GM18502 (cell line): ENCODE measurements at regions not wholly inside any gene's neighbourhood (a gene's known extent, or its start where the extent isn't known, plus 50 kb on each side); places are given as distances from the start of the nearest gene placed in this dataset.
"Not testable (repeated sequence)": the region's sequence is repeated elsewhere in the genome, so short reads cannot be mapped to it uniquely, and the experiment has no call there.

Experiments
- ATAC-seq: cut with Tn5 transposase; IDR thresholded peaks from one replicate; pipeline ENCODE4 v1.9.1; 2021; ENCODE audit warnings: mild to moderate bottlenecking; ENCODE audit not compliant: unreplicated experiment, poor library complexity

DNA sequence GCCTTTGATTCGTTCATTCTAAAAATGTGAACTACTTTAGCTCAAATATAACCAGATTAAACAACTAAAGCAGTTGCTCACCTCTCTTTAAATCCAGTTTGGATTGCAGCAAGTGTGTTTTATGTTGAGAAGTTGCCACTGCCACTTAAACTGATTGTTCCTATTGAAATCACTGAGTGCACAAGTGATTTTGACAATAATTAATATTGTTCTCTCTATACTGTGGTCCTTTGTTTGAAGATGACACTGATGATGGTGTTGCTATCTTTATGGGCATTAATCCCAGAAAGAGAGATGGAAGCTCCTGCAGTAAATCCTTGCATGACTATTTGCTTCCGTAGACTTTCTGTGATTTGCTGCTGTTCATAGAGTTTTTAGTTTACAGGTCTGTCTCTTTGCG lies 251.4 kb upstream of the ZEB2 start:
- no peak for ATAC-seq

DNA sequence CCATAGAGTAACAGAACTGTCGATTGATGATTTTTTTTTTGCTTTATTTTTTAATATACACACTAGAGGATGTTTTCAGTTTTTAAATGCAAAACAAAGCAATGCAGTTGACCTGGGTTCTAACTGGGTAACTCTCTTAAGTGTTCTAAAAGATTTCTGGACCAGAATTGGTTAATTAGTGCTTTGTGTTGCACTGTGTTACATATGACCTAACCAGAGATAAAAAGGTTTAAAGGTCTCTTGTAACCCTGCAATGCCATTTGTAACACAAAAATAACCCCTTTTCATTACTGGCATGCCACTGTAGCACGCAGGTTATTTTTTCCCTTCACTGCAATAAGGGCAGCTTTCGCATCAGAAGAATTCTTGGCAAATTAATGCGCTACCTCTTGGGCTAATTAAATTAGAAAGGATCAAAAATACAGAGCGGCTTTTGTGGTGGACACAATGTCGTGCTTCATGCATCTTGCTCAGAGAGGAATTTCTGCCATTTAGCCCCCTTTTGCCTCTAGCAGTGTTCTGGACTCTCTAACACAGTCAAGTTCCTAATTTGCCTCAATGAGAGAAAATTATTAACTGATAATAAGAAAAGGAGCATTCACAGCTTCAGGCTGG lies 250.8 kb upstream of the ZEB2 start:
- no peak for ATAC-seq

DNA sequence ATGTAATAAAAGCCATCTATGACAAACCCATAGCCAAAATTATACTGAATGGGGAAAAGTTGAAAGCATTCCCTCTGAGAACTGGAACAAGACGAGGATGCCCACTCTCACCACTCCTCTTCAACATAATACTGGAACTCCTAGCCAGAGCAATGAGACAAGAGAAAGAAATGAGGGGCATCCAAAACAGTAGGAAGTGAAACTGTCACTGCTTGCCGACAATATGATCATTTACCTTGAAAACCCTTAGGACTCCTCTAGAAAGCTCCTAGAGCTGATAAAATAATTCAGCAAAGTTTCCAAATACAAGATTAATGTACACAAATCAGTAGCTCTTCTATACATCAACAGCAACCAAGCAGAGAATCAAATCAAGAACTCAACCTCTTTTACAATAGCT lies 241.0 kb upstream of the ZEB2 start:
- not testable (repeated sequence) for ATAC-seq

DNA sequence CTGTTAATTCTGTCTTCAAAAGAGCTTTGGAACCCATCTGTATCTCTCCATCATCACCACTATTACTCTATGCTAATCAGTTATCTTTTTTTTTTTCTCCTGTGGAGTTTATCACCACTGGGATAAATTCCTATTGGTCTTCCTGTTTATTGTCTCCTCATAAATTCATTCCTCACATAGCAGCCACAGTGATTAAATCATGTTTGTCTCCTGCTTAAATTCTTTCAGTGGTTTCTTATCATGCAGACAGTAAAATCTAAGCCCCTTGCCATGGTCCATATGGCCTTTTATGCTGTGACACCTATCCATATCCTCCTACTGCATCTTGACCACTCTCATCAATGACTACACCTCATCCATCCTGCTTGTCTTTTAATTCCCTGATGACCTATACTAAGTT lies 239.8 kb upstream of the ZEB2 start:
- no peak for ATAC-seq

DNA sequence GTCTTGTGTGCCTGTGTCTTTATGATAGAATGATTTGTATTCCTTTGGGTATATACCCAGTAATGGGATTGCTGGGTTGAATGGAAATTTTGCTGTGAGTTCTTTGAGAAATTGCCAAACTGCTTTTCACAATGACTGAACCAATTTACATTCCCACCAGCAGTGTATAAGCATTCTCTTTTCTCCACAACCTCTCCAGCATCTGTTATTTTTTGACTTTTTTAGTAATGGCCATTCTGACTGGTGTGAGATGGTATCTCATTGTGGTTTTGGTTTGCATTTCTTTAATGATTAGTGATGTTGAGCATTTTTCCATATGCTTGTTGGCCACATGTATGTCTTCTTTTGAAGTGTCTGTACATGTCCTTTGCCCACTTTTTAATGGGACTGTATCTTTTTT lies 238.3 kb upstream of the ZEB2 start:
- ATAC-seq = not testable (repeated sequence)

DNA sequence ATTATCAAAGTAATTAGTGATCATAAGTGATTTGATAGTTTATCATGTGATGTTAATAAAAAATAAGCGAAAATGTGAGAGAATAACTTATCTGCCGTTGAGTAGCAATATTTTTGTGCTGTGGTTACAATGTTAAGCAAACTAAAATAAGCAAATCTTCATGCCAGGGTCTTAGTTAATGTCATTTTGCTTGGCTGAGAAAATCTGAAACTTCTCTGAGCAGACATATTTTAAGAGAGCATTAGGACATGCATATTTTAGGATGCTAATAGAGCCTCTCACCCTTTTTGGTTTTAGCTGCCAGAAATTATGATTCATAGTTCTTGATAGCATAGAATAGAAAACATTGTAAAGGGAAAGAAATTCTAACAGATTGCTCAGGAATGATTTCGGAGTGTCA lies 233.5 kb upstream of the ZEB2 start:
- ATAC-seq = no peak

DNA sequence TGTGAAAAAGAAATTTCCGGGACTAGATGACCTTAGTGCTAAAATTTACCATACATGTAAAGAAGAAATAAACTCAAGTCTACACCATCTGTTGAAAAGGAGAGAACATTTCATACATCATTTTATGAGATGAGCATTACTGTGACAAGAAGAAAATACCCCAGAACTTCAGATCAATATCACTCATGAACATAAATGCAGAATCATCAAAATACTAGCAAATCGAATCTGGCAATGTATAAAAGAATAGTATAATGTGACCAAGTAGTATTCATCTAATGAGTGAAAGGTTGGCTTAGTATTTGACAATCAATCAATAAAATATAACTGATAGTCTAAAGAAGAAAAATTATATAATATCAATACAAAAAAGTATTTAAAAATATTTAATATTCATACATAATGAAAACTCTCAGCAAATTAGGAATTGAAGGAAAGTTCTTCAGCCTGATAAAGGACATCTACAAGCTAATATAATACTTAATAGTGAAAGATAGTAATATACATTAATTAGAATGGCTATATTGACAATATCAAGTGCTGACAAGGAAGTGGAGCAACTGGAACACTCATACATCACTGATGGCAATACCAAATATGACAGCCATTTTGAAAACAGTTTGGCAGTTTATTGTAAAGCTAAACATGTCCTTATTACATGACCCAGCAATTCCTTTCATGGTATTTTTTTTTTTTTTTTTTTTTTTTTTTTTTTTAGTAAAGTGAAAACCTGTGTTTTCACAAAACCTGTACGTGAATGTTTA lies 231.4 kb upstream of the ZEB2 start:
- no peak for ATAC-seq

DNA sequence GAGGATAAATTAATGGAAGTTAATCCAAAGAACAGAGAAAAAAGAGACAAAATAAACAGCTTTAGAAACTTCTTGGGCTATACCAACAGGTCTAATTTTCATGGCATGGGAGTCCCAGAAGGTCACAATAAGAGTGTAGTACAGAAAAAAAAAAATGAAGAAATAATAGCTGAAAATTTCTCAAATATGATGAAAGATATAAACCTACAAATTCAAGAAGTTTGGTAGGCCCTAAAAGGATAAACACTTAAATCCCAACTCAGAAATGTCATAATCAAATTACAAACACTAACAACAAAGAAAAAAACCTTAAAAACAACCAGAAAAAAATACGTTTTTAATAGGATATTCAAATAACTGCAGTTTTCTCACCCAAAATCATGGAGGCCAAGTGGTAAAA lies 229.3 kb upstream of the ZEB2 start:
- no peak for ATAC-seq

DNA sequence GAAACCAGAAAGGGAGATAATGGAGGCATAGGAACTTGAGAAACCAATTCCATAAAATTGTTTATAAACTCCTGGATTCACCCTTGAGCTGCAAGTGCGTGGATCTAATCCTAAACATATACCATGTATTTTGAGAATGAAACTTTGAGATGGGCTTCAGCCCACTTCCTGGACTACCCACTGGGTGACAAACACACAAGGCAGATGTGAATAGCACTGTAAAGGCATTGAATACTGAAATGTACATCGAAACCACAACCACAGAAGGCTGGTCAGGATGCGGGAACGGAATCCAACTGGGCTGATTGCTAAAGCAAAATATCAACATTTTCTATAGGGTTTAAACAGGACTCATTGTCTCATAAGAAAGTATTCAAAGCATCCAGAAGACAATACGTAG lies 228.5 kb upstream of the ZEB2 start:
- ATAC-seq = no peak

DNA sequence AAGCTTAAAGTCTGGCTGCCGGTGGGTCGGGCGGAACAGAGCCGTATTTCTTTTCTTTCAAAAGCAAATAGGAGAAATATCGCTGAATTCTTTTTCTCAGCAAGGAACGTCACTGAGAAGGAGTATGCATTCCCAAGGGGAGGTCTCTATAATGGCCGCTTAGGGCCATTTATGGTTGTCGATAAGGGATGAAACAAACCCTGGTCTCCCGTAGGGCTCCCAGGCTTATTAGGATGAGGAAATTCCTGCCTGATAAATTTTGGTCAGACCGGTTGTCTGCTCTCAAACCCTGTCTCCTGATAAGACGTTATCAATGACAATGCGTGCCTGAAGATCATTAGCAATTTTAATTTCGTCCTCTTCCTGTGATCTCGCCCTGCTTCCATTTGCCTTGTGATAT lies 227.7 kb upstream of the ZEB2 start:
- no peak for ATAC-seq

DNA sequence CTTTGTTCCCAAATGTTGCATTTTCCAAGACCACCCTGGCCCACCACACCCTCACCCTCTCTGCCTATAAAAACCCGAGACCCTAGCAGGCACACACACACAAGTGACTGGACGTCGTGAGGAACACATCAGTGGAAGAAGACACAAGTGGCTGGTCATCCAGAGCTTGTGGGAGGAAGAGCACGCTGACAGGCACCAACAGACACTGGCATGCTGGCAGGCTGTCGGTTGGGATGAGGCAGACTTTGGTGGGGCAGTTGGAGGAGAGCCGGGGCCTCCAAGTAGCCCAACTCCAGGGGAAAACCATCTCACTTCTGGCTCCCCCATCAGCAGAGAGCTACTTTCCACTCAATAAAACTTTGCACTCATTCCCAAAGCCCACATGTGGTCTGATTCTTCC lies 225.5 kb upstream of the ZEB2 start:
- ATAC-seq = no peak

DNA sequence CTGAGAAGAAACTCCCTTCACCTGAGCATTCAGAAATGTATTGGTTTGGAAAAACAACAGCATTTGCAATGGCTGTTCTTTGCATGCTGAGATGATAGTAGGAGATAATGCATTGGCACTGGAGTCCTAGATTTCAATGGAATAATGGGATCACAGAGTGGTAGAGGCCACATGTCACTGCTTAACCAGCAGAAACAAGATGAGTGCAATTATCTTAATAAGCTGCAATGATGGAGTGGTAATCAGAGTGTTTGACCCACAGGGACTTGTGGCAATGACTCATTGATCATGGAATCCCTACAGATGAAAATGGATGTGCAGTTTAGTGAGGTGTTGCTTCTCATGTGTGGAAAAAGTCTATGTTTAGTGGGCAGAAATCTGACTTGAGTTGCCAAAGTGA lies 218.8 kb upstream of the ZEB2 start:
- no peak for ATAC-seq

DNA sequence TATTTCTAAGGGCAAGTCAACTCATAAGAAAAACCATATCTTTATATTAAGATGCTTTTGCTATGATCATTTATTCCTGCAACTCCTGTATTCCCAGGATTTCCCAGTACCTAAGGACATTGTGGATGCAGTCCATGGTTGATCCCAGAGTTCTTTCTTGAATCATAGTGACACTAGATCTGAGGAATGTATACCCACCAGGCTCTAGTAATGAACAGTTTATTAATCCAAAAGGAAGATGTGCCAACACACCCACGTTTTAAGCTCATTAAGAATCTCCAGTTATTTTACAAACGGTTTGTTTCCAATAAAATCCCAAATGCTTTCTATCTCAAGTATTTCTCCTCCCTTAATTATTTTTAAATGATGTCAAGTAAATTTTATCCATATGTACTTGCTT lies 210.8 kb upstream of the ZEB2 start:
- no peak for ATAC-seq

DNA sequence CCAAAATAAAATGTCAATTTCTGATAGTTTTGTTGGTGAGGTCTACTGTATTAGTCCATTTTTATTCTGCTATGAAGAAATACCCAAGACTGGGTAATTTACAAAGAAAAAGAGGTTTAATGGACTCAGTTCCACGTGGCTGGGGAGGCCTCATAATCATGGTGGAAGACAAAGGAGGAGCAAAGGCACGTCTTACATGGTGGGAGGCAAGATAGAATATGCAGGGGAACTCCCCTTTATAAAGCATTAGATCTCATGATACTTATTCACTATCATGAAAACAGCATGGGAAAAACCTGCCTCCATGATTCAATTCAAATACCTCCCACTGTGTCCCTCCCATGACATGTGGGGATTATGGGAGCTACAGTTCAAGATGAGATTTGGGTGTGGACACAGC lies 204.5 kb upstream of the ZEB2 start:
- ATAC-seq = not testable (repeated sequence)

DNA sequence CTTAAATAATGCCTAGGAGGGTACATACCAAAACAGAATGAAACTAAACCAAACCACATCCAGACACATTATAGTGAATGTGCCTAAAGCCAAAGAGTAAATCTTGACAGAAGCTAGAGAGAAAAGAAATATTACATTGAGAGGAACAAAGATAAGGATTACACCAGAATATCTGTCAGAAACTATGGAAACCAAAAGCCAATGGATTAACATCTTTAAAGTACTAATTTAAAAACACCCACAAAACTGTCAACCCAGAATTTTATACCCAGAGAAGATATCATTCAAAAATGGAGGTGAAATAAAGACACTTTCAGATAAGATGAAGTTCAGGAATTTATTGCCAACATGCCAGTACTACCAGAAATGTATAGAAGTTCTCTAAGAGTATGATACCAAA lies 198.5 kb upstream of the ZEB2 start:
- ATAC-seq = no peak

DNA sequence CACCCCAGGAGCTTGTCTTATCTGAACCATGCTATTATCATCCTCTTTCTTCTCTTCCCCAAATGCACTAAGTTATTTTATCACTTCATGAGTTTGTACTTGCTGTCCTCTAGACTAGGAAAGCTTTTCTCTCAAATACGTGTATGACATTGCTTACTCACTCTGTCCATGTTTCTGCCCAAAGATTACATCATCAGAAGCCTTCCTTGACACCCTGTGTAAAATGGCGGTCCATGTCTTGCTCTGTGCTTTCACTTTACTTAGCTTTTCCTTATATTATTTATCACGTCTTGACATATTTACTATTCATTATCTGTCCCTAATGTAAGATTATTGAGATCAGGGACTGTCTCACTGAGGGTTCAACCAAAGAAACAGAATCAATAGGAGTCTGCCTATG lies 196.1 kb upstream of the ZEB2 start:
- no peak for ATAC-seq

DNA sequence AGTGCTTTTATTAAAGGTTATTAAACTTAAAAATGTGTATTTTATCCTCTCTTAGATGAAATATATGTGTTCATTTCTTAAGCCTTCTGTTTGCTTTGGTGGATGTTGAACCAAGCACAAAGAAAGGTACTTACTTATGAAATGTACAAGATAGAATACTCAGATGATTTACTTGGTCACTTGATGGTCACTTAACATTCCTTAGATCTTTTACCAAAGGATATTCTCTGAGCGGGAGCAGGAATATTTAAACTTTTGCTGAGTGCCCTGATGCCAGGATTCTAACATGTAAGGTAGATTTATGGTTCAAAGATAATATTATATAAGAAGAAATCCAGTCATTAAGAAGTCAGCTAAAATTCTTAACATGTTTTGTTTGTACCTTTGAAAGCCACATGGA lies 193.5 kb upstream of the ZEB2 start:
- ATAC-seq = no peak

DNA sequence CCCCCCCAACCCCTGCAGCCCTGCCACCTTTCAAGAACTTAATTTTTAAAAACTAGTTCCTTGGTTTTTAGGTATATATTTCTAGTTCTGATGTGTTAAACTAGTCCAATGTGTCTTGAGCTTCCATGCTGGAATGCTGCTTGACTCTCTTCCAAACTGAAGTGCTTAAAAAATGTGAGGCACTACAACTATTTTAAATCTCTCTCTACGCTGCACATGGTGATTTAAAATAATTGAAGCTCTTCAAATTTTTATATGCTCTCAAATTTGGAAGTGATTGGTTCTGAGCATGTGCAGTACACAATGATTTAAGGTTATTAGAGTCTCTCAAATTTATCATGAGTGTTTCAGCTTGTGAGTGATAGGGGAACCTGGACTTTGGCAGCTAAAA lies 192.6 kb upstream of the ZEB2 start:
- ATAC-seq = no peak

DNA sequence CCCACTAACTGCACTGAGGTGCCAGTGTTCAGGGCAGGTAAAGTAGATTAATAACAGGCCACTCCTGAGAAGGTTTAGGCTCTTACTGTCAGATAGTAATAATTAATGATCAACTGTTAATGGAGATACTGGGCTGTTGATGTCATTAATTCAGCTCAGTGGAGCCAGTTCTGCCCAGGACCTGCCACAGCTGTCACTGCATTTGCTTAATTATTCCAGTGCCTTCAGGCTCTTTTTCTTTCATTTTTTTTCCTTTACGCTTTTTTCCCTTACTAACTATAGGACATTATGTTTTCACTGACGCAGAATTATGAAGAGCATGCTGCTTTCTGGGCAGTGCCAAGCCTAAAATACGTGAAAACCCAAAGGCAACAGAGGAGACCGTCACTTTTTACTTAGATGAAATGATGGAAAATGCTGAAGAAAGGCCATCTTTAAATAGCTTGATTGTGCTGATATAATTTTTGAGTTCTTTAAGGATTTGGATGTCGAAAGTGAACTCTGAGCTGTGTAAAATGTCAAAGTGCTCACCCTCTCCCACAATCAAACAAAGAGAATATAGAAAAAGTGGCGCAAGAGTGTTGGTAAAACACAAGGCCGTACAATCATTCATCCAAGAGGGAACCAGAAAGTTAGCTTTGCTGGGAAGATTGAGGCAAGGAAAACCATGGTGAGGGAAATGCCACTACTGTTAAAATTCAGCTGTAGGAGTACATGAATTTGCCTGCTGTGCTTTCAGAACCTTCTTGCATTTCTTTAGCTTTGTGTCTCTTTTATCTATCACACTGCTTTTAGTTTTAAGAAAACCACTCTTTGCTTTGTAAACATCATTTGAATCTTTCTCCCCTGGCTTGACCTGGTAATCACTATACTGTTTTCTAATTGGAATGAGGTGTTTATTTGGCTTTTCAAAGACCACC lies 192.0 kb upstream of the ZEB2 start:
- ATAC-seq = no peak

DNA sequence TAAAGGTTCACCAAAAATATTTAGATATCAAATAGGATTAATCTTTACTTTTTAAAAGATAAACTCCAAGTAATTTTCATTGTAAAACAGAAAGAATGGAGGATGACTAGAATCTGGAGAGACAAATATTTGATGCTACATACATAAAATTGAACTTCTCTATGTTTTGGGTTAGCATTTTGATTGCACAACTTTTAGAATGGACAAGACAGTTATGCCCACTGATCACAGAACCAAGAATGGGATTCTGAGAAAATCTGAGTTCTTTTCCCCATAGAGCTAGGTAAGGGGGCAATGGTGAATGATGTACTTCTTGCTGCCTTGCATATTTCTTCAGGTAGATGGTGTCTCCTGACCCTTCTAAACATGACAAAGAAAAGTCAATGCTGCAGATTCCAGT lies 191.2 kb upstream of the ZEB2 start:
- no peak for ATAC-seq

DNA sequence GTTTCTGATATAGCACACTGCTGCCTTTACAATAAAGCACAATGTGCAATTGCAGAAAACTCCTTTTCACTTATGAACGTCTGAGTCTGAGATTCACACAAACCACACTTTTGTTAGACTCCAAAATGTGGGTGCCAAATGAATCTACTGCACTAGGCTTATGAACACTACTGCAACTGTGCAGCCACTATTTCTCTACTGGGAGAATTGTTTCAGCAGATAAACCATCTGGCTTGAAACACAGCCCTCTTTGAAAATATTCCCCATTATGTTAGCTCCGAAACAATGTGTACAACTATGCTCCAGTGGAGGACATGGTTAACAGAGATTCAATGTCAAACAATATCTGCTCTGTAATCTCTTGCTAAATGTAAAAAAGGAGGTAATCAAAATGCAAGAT lies 188.7 kb upstream of the ZEB2 start:
- no peak for ATAC-seq
